GM23338 (cell line): ENCODE measurements at regions not wholly inside any gene's neighbourhood (a gene's known extent, or its start where the extent isn't known, plus 50 kb on each side); places are given as distances from the start of the nearest gene placed in this dataset.

Experiments
- ATAC-seq: fragments of 200-7000 bp; cut with Tn5 transposase; 3 replicates; pipeline ENCODE4 v1.9.1; 2020
- DNase-seq: peaks from one replicate; pipeline ENCODE4 v3.0.0-alpha.2; 2015; ENCODE audit warnings: low spot score
- H2AFZ ChIP-seq: fragments of 200-600 bp; sonication (generic); 2 replicates; pipeline ENCODE4 v1.8.0; 2016; ENCODE audit warnings: antibody characterized with exemption, mild to moderate bottlenecking, moderate library complexity
- H3F3A ChIP-seq: fragments of 200-600 bp; sonication (generic); replicated peaks from 2 replicates; pipeline ENCODE4 v1.8.0; 2017; ENCODE audit warnings: antibody characterized with exemption, mixed run types, low read depth
- H3K27ac ChIP-seq: fragments of 200-600 bp; sonication (generic); 2 replicates; pipeline ENCODE4 v1.6.1; 2016; ENCODE audit warnings: low read depth
- H3K27me3 ChIP-seq: fragments of 200-600 bp; sonication (generic); 2 replicates; pipeline ENCODE4 v1.8.0; 2016; ENCODE audit warnings: mild to moderate bottlenecking, mixed run types, moderate library complexity; ENCODE audit not compliant: insufficient read depth
- H3K36me3 ChIP-seq: fragments of 200-600 bp; sonication (generic); 2 replicates; pipeline ENCODE4 v1.8.0; 2016; ENCODE audit warnings: mild to moderate bottlenecking; ENCODE audit not compliant: insufficient read depth
- H3K4me1 ChIP-seq: fragments of 200-600 bp; sonication (generic); 2 replicates; pipeline ENCODE4 v1.8.0; 2016; ENCODE audit warnings: mild to moderate bottlenecking, moderate library complexity; ENCODE audit not compliant: insufficient read depth
- H3K4me2 ChIP-seq: fragments of 200-600 bp; sonication (generic); 2 replicates; pipeline ENCODE4 v1.7.1; 2017; ENCODE audit warnings: mixed run types
- H3K4me3 ChIP-seq: fragments of 200-600 bp; sonication (generic); 2 replicates; pipeline ENCODE4 v1.6.1; 2016; ENCODE audit warnings: mixed run types
- H3K79me2 ChIP-seq: fragments of 200-600 bp; sonication (generic); replicated peaks from 2 replicates; pipeline ENCODE4 v1.8.0; 2017; ENCODE audit warnings: mild to moderate bottlenecking; ENCODE audit not compliant: insufficient read depth
- H3K9me2 ChIP-seq: fragments of 200-600 bp; sonication (generic); 2 replicates; pipeline ENCODE4 v1.8.0; 2017; ENCODE audit not compliant: insufficient read depth
- H4K20me1 ChIP-seq: fragments of 200-600 bp; sonication (generic); replicated peaks from 2 replicates; pipeline ENCODE4 v1.8.0; 2017; ENCODE audit warnings: mild to moderate bottlenecking; ENCODE audit not compliant: insufficient read depth
- H3K27ac Mint-ChIP-seq: 2 replicates; pipeline ENCODE4 v1.8.0; 2020; ENCODE audit warnings: inconsistent platforms, mild to moderate bottlenecking, moderate library complexity, mixed read lengths
- H3K27me3 Mint-ChIP-seq: 3 replicates; pipeline ENCODE4 v1.8.0; 2022; ENCODE audit warnings: low read depth, mild to moderate bottlenecking, moderate library complexity, mixed read lengths, inconsistent platforms; ENCODE audit not compliant: insufficient read depth, poor library complexity
- H3K36me3 Mint-ChIP-seq: 3 replicates; pipeline ENCODE4 v1.8.0; 2021; ENCODE audit warnings: low read depth, mild to moderate bottlenecking, inconsistent platforms, moderate library complexity, mixed read lengths
- H3K4me1 Mint-ChIP-seq: 3 replicates; pipeline ENCODE4 v1.8.0; 2020; ENCODE audit warnings: mild to moderate bottlenecking, inconsistent platforms, mixed read lengths
- H3K4me3 Mint-ChIP-seq: 3 replicates; pipeline ENCODE4 v1.8.0; 2021; ENCODE audit warnings: moderate library complexity, mild to moderate bottlenecking, inconsistent platforms, mixed read lengths
- H3K9me3 Mint-ChIP-seq: 3 replicates; pipeline ENCODE4 v1.8.0; 2020; ENCODE audit warnings: moderate library complexity, mild to moderate bottlenecking, inconsistent platforms, mixed read lengths
- CREB1 ChIP-seq: fragments of 250-450 bp; sonication (Bioruptor Pico); IDR thresholded peaks from 2 replicates; pipeline ENCODE4 v1.5.0; 2020; ENCODE audit warnings: low read depth, mild to moderate bottlenecking, moderate library complexity
- CTCF ChIP-seq, 2 experiments: fragments of 200-600 bp in 1 of 2; sonication (generic) in 1 of 2; conservative IDR thresholded peaks; 2 replicates each; pipeline versions ENCODE4 v1.5.1 to v1.6.1; 2016 to 2017; ENCODE audit warnings: antibody characterized with exemption in 2 of 2, low read depth in 2 of 2, mild to moderate bottlenecking in 2 of 2, moderate library complexity in 1 of 2
- EZH2 ChIP-seq: fragments of 200-600 bp; sonication (generic); IDR thresholded peaks from one replicate; pipeline ENCODE4 v1.8.0; 2017; ENCODE audit warnings: antibody characterized with exemption, mild to moderate bottlenecking, low read depth; ENCODE audit not compliant: unreplicated experiment
- JUNB ChIP-seq: IDR thresholded peaks from one replicate; pipeline ENCODE4 v1.6.1; 2016; ENCODE audit warnings: antibody characterized with exemption; ENCODE audit not compliant: unreplicated experiment
- REST ChIP-seq: IDR thresholded peaks from one replicate; pipeline ENCODE4 v1.6.1; 2018; ENCODE audit warnings: antibody characterized with exemption; ENCODE audit not compliant: unreplicated experiment
- STAT1 ChIP-seq: IDR thresholded peaks from one replicate; pipeline ENCODE4 v1.6.1; 2016; ENCODE audit warnings: antibody characterized with exemption; ENCODE audit not compliant: unreplicated experiment
- ZNF114 ChIP-seq: fragments of 250-450 bp; sonication (Bioruptor Pico); IDR thresholded peaks from 2 replicates; pipeline ENCODE4 v1.5.0; 2020; ENCODE audit warnings: mild to moderate bottlenecking, moderate library complexity
- TF ChIP-seq, protein P1 (sequence below): IDR thresholded peaks from 2 replicates; pipeline ENCODE4 v1.6.1; 2016; ENCODE audit warnings: antibody characterized with exemption

GRCh38 chr4:31146366-31146765, 426.2 kb downstream of the PCDH7 start:
- Histone ChIP-seq H3K27ac (no peak overlapping the region), H3F3A (no peaks in the 10 kb centered on the region), H3K4me1 (peaks cover 19% of the 10 kb centered on the region), H3K9me2 (no peaks in the 10 kb centered on the region), H3K27me3 (no peaks in the 10 kb centered on the region), H4K20me1 (no peaks in the 10 kb centered on the region), H3K4me2 (no peak overlapping the region), H2AFZ (no peak overlapping the region), H3K4me3 (no peak overlapping the region), H3K79me2 (no peaks in the 10 kb centered on the region), H3K36me3 (no peaks in the 10 kb centered on the region)
- DNase-seq (no peak), ATAC-seq (no peak)
- H3K4me1 Mint-ChIP-seq, result peaks cover 24% of the 10 kb centered on the region
- no peaks in the 10 kb centered on the region for H3K36me3 Mint-ChIP-seq
- no peaks in the 10 kb centered on the region for H3K27me3 Mint-ChIP-seq
- H3K27ac Mint-ChIP-seq, result no peak overlapping the region
- no peaks in the 10 kb centered on the region for H3K9me3 Mint-ChIP-seq
- H3K4me3 Mint-ChIP-seq, result no peak overlapping the region
- TF ChIP-seq JUNB (no peak), STAT1 (no peak), EZH2 (no peak)

DNA sequence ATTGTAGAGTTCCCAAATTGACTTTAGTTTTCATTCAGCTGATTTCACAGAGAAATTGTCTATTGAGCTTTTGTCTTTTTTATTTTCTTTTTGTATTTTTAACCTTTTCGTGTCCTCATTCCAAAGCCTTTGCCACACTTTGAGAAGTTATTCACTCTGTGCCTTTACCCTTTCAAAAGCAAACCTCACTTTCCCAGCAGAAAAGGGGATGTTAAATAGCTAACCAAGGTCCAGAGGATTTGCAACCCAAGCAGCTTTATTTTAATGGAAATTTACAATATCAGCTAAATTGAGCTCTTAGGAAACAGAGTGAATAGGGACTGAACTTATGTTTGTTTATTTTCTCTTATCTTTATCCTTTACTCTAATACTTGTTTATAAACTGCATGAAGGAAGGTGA, 428.8 kb downstream of the PCDH7 start:
- Histone ChIP-seq H3K4me1 (peaks cover 19% of the 10 kb centered on the region), H3K79me2 (no peaks in the 10 kb centered on the region), H3K4me2 (peak overlapping the region; percentile 7), H3K27ac (peak overlapping the region; percentile 34; the same call in 1 of the 2 replicates), H3K4me3 (no peak overlapping the region), H4K20me1 (no peaks in the 10 kb centered on the region), H3F3A (no peaks in the 10 kb centered on the region), H3K27me3 (no peaks in the 10 kb centered on the region), H3K36me3 (no peaks in the 10 kb centered on the region), H2AFZ (no peak overlapping the region), H3K9me2 (no peaks in the 10 kb centered on the region)
- ATAC-seq, result peak; percentile 65
- Mint-ChIP-seq H3K9me3 (no peaks in the 10 kb centered on the region), H3K36me3 (no peaks in the 10 kb centered on the region), H3K4me1 (peaks cover 24% of the 10 kb centered on the region), H3K4me3 (no peak overlapping the region), H3K27ac (peak overlapping the region; percentile 87; the same call in 1 of the 2 replicates), H3K27me3 (no peaks in the 10 kb centered on the region)
- peak; percentile 29 for DNase-seq
- TF ChIP-seq, protein P1, sequence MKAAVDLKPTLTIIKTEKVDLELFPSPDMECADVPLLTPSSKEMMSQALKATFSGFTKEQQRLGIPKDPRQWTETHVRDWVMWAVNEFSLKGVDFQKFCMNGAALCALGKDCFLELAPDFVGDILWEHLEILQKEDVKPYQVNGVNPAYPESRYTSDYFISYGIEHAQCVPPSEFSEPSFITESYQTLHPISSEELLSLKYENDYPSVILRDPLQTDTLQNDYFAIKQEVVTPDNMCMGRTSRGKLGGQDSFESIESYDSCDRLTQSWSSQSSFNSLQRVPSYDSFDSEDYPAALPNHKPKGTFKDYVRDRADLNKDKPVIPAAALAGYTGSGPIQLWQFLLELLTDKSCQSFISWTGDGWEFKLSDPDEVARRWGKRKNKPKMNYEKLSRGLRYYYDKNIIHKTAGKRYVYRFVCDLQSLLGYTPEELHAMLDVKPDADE, result no peak
- TF ChIP-seq REST, result no peak
- TF ChIP-seq STAT1, result no peak
- no peak for TF ChIP-seq CREB1 (CRISPR knock-in tag)
- no peak for TF ChIP-seq ZNF114 (CRISPR knock-in tag)
- TF ChIP-seq EZH2, result no peak
- no peak for TF ChIP-seq CTCF (conservative IDR thresholded peaks at IDR 0.05; ENCODE audit: low read depth in 2 of 2)
